ENCODE measurements at regions not wholly inside any gene's neighbourhood (a gene's known extent, or its start where the extent isn't known, plus 50 kb on each side); places are given as distances from the start of the nearest gene placed in this dataset.

DNA sequence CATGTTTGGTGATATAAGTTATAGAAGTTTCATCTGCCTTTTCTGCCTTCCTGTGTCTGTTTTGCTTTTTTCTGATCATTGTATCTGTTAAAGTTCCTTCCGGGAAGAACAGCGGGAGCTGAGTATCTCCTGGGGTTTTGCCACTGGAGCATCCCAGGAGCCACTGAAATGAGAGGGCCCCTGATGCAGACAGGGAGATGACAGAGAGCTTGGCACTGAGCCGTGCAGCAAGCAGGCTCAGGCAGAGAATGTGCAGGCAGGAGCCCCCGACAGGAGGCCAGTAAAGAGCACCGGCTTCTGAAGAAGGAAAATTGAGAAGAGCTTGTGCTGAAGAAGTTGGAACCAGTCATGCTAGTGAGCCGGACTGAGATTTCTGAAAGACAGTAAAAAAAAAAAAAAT lies 137.8 kb downstream of the TDRD15 start:
- H3K27ac ChIP-seq: no peak overlapping the region
- DNase-seq (ENCODE audit: low read depth in 1 of 2, low spot score in 2 of 2): no peak
- H3K36me3 ChIP-seq: no peaks in the 10 kb centered on the region
- H3K4me1 ChIP-seq (replicated peaks): no peaks in the 10 kb centered on the region
- H3K27me3 ChIP-seq (replicated peaks): no peaks in the 10 kb centered on the region
- H3K9me3 ChIP-seq (replicated peaks): no peaks in the 10 kb centered on the region
- H3K4me3 ChIP-seq: no peak overlapping the region

DNA sequence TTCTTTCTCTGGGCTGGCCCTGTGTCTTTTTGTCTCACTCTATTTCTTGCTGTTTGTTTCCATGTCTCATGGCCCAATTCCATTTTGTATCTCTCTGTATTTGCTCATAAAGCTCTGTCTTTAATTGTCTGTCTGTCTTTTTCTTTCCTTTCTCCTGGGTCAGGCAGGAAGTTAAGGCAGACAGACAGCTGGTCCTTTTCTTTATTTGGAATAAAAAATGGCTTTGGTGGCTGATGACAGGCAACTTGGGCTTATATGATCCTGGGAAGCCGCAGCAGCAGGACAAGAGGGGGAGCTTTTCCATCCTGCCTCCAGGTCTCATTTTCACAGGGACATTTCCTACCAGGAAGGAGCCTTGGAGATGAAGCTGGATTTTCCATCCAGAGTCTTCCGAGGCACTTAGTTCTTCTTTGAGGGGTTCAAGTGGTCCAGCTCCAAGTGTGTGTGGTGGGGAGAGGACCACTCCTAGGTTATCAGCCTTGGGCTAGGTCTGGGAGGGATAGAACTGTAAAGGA lies 138.7 kb downstream of the TDRD15 start:
- H3K4me1 ChIP-seq (replicated peaks): no peaks in the 10 kb centered on the region
- no peaks in the 10 kb centered on the region for H3K36me3 ChIP-seq
- no peaks in the 10 kb centered on the region for H3K9me3 ChIP-seq (replicated peaks)
- H3K27ac ChIP-seq: no peak overlapping the region
- H3K4me3 ChIP-seq: no peak overlapping the region
- H3K27me3 ChIP-seq (replicated peaks): no peaks in the 10 kb centered on the region
- DNase-seq (ENCODE audit: low read depth in 1 of 2, low spot score in 2 of 2): no peak

GRCh38 chr2:21263622-21264021 lies 139.9 kb downstream of the TDRD15 start:
- H3K4me1 ChIP-seq (replicated peaks): no peaks in the 10 kb centered on the region
- no peak for DNase-seq (ENCODE audit: low read depth in 1 of 2, low spot score in 2 of 2)
- no peaks in the 10 kb centered on the region for H3K36me3 ChIP-seq
- no peak overlapping the region for H3K4me3 ChIP-seq
- no peak overlapping the region for H3K27ac ChIP-seq
- H3K9me3 ChIP-seq (replicated peaks): no peaks in the 10 kb centered on the region
- no peaks in the 10 kb centered on the region for H3K27me3 ChIP-seq (replicated peaks)

- no peak for DNase-seq (ENCODE audit: low read depth in 1 of 2, low spot score in 2 of 2)
- no peaks in the 10 kb centered on the region for H3K36me3 ChIP-seq
- H3K4me3 ChIP-seq: no peak overlapping the region
- H3K9me3 ChIP-seq (replicated peaks): no peaks in the 10 kb centered on the region
- no peak overlapping the region for H3K27ac ChIP-seq
- no peaks in the 10 kb centered on the region for H3K27me3 ChIP-seq (replicated peaks)
- no peaks in the 10 kb centered on the region for H3K4me1 ChIP-seq (replicated peaks)
Observed at GRCh38 chr2:21265752-21266151, 142.0 kb downstream of the TDRD15 start.

GRCh38 chr2:21267232-21267835 lies 143.6 kb downstream of the TDRD15 start:
- Histone ChIP-seq H3K4me1 (replicated peaks) (no peaks in the 10 kb centered on the region), H3K27me3 (replicated peaks) (no peaks in the 10 kb centered on the region), H3K9me3 (replicated peaks) (no peaks in the 10 kb centered on the region), H3K27ac (no peak overlapping the region), H3K36me3 (no peaks in the 10 kb centered on the region), H3K4me3 (no peak overlapping the region)
- DNase-seq (ENCODE audit: low read depth in 1 of 2, low spot score in 2 of 2): no peak

DNA sequence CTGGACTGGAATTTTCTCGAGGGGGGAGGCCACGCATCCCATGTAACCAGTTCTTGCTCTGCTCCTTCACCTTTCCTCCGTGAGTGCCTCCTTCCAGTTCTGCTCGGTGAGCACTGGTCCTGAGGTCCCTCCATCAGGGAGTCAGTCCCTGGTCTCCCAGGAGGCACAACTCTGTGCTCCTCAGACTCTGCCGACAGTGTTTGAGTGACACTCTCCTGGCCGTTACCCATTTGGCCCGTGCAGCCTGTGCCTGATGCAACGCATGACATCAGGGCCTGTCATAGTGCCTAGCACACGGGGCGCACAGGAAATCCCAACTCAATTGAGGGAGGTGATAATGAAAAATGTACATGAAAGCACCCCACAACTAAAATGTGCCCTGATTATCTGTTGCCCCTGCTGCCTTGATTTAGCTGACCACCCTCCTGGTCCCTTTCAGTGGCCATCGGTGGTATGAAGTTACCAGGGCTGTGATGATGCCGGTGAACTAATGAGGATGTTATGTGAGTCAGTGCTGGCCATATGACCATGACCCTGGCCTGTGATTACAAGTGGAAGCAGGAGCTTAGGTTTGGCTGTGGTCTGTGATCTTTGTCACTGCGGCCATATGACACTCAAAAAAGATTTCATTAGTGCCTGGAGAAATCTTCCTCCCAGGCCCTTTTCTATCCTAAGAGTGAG lies 144.6 kb downstream of the TDRD15 start:
- DNase-seq (ENCODE audit: low read depth in 1 of 2, low spot score in 2 of 2): no peak
- Histone ChIP-seq H3K4me3 (no peak overlapping the region), H3K36me3 (no peaks in the 10 kb centered on the region), H3K27me3 (replicated peaks) (no peaks in the 10 kb centered on the region), H3K4me1 (replicated peaks) (no peaks in the 10 kb centered on the region), H3K9me3 (replicated peaks) (no peaks in the 10 kb centered on the region), H3K27ac (no peak overlapping the region)

- Histone ChIP-seq H3K9me3 (replicated peaks) (no peaks in the 10 kb centered on the region), H3K4me1 (replicated peaks) (no peaks in the 10 kb centered on the region), H3K27ac (no peak overlapping the region), H3K27me3 (replicated peaks) (no peaks in the 10 kb centered on the region), H3K4me3 (no peak overlapping the region), H3K36me3 (no peaks in the 10 kb centered on the region)
- DNase-seq (ENCODE audit: low read depth in 1 of 2, low spot score in 2 of 2): no peak
Observed at GRCh38 chr2:21268878-21269224, 145.1 kb downstream of the TDRD15 start.

GRCh38 chr2:21269382-21269781 lies 145.6 kb downstream of the TDRD15 start:
- DNase-seq (ENCODE audit: low read depth in 1 of 2, low spot score in 2 of 2): no peak
- H3K4me3 ChIP-seq: no peak overlapping the region
- no peaks in the 10 kb centered on the region for H3K9me3 ChIP-seq (replicated peaks)
- no peaks in the 10 kb centered on the region for H3K4me1 ChIP-seq (replicated peaks)
- H3K27me3 ChIP-seq (replicated peaks): no peaks in the 10 kb centered on the region
- H3K36me3 ChIP-seq: no peaks in the 10 kb centered on the region
- no peak overlapping the region for H3K27ac ChIP-seq

DNA sequence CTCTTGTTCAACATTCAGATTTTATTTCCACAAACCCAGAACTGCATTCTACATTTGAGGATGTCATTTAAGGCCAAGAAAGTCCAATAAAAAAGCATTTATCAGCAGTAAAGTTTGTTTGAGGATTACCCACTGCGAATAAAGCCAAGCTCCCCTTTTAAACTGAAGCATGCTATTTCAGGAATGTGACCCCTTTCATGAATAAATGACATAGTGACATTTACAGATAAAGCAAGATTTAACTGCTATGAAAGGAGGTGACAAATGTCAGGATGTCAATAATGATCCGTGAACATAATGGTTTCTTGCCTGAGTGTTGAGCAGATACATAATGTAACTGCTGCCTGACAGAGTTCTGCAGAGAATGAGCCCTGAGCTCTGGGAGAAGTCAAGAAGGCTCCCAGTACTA lies 146.3 kb downstream of the TDRD15 start:
- no peak overlapping the region for H3K27ac ChIP-seq
- no peaks in the 10 kb centered on the region for H3K27me3 ChIP-seq (replicated peaks)
- H3K4me1 ChIP-seq (replicated peaks): no peaks in the 10 kb centered on the region
- H3K36me3 ChIP-seq: no peaks in the 10 kb centered on the region
- no peak overlapping the region for H3K4me3 ChIP-seq
- no peak for DNase-seq (ENCODE audit: low read depth in 1 of 2, low spot score in 2 of 2)
- no peaks in the 10 kb centered on the region for H3K9me3 ChIP-seq (replicated peaks)

GRCh38 chr2:21270708-21271122 lies 146.9 kb downstream of the TDRD15 start:
- Histone ChIP-seq H3K36me3 (no peaks in the 10 kb centered on the region), H3K9me3 (replicated peaks) (no peaks in the 10 kb centered on the region), H3K4me1 (replicated peaks) (no peaks in the 10 kb centered on the region), H3K27ac (no peak overlapping the region), H3K27me3 (replicated peaks) (no peaks in the 10 kb centered on the region), H3K4me3 (no peak overlapping the region)
- DNase-seq (ENCODE audit: low read depth in 1 of 2, low spot score in 2 of 2): no peak

GRCh38 chr2:21276163-21276562 lies 152.4 kb downstream of the TDRD15 start:
- Histone ChIP-seq H3K4me1 (replicated peaks) (no peaks in the 10 kb centered on the region), H3K9me3 (replicated peaks) (no peaks in the 10 kb centered on the region), H3K27ac (no peak overlapping the region), H3K27me3 (replicated peaks) (no peaks in the 10 kb centered on the region), H3K4me3 (no peak overlapping the region), H3K36me3 (no peaks in the 10 kb centered on the region)
- no peak for DNase-seq (ENCODE audit: low read depth in 1 of 2, low spot score in 2 of 2)

- DNase-seq (ENCODE audit: low read depth in 1 of 2, low spot score in 2 of 2): no peak
- no peaks in the 10 kb centered on the region for H3K4me1 ChIP-seq (replicated peaks)
- no peaks in the 10 kb centered on the region for H3K36me3 ChIP-seq
- no peaks in the 10 kb centered on the region for H3K27me3 ChIP-seq (replicated peaks)
- no peaks in the 10 kb centered on the region for H3K9me3 ChIP-seq (replicated peaks)
- H3K27ac ChIP-seq: no peak overlapping the region
- no peak overlapping the region for H3K4me3 ChIP-seq
Observed at GRCh38 chr2:21277068-21278056, 153.6 kb downstream of the TDRD15 start.

DNA sequence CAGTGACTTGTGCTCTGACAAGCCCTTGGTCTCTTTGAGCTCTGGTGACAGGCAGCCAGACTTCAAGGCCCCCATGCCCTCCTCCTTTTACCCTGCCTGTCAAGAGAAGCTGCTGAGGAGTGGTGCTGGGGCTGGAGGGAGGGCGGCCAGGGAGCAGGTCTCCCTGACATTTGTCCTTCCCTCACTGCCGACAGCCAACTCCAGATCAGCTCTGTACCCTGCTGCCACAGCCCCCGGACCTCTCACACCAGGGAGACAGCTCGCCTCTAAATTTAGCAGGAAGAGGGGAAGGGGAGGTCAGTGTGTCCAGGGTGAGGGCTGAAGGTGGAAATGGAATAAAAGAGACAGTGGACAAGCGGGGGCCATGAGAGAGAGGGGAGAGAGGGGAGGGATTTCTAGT lies 155.8 kb downstream of the TDRD15 start:
- Histone ChIP-seq H3K4me3 (no peak overlapping the region), H3K4me1 (replicated peaks) (no peaks in the 10 kb centered on the region), H3K27me3 (replicated peaks) (no peaks in the 10 kb centered on the region), H3K9me3 (replicated peaks) (no peaks in the 10 kb centered on the region), H3K27ac (no peak overlapping the region), H3K36me3 (no peaks in the 10 kb centered on the region)
- no peak for DNase-seq (ENCODE audit: low read depth in 1 of 2, low spot score in 2 of 2)

DNA sequence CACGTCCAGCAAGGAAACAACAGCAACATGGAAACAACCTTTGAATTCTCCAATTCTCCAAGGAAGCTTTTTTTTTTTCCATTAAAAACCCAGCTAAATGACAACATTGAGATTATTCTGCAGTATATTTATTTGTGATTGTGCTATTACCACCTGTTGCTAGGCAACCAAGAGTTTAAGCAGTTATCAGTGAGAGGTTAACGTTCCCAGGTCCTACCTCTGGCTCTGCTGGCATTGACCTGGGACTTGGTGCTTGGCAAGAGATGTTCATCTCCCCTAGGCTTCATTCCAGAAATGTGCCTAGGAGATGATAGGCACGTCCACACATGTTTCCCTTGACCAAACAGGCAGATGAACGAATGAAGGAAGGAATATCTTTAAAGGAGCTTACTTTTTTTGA lies 157.0 kb downstream of the TDRD15 start:
- Histone ChIP-seq H3K27me3 (replicated peaks) (no peaks in the 10 kb centered on the region), H3K4me3 (no peak overlapping the region), H3K27ac (no peak overlapping the region), H3K36me3 (no peaks in the 10 kb centered on the region), H3K9me3 (replicated peaks) (no peaks in the 10 kb centered on the region), H3K4me1 (replicated peaks) (no peaks in the 10 kb centered on the region)
- no peak for DNase-seq (ENCODE audit: low read depth in 1 of 2, low spot score in 2 of 2)

All from SJSA1 (cell line).